Suprapubic skin (tissue), 4 donors: ENCODE measurements at regions not wholly inside any gene's neighbourhood (a gene's known extent, or its start where the extent isn't known, plus 50 kb on each side); places are given as distances from the start of the nearest gene placed in this dataset.

Experiments used
- DNase-seq, 2 donors: peaks; one replicate each; pipeline ENCODE4 v3.0.0-alpha.2; 2019; ENCODE audit warnings: low spot score in 2 of 2
- H3K27ac ChIP-seq: fragments of 200-600 bp; sonication (generic); one replicate; pipeline ENCODE4 v1.5.1; 2019
- H3K27me3 ChIP-seq: fragments of 200-600 bp; sonication (generic); one replicate; pipeline ENCODE4 v1.5.1; 2019
- H3K36me3 ChIP-seq: fragments of 200-600 bp; sonication (generic); one replicate; pipeline ENCODE4 v1.5.1; 2019
- H3K4me1 ChIP-seq: fragments of 200-600 bp; sonication (generic); one replicate; pipeline ENCODE4 v1.5.1; 2019
- H3K4me3 ChIP-seq: fragments of 200-600 bp; sonication (generic); one replicate; pipeline ENCODE4 v1.5.1; 2019; ENCODE audit warnings: mild to moderate bottlenecking
- H3K9me3 ChIP-seq: fragments of 200-600 bp; sonication (generic); one replicate; pipeline ENCODE4 v1.5.1; 2019
- CTCF ChIP-seq, 2 donors: fragments of 200-600 bp in 1 of 2; fragments of 450-650 bp in 1 of 2; sonication (generic) in 1 of 2; IDR thresholded peaks; one replicate each; pipeline ENCODE4 v1.5.1; 2016 to 2019; ENCODE audit warnings: antibody characterized with exemption in 2 of 2, mild to moderate bottlenecking in 1 of 2, moderate library complexity in 1 of 2
- EP300 ChIP-seq: sonication (generic); formaldehyde crosslinking; IDR thresholded peaks from one replicate; pipeline ENCODE4 v1.6.1; 2017; ENCODE audit warnings: antibody characterized with exemption
- POLR2A ChIP-seq, 2 donors: fragments of 450-650 bp; IDR thresholded peaks; one replicate each; pipeline ENCODE4 v1.6.1; 2017; ENCODE audit warnings: antibody characterized with exemption in 2 of 2, mild to moderate bottlenecking in 2 of 2, moderate library complexity in 2 of 2
- POLR2AphosphoS5 ChIP-seq, 3 donors: sonication (generic); formaldehyde crosslinking; IDR thresholded peaks; one replicate each; pipeline ENCODE4 v1.6.1; 2017; ENCODE audit warnings: antibody characterized with exemption in 3 of 3
- WGBS: methylation state at CpG from one replicate; pipeline ENCODE4 v1.1.5; 2018; 5-methylcytosine and 5-hydroxymethylcytosine counted together

GRCh38 chr1:8182034-8182761, 135.7 kb upstream of the SLC45A1 start:
- H3K4me3 ChIP-seq: no peak overlapping the region
- no peaks in the 10 kb centered on the region for H3K27me3 ChIP-seq
- 63% methylated on average over 12 of the region's 12 CpGs for WGBS
- no peaks in the 10 kb centered on the region for H3K36me3 ChIP-seq
- H3K27ac ChIP-seq: peak overlapping the region; percentile 76
- TF ChIP-seq POLR2A (IDR thresholded peaks at IDR 0.05) (no peak), EP300 (no peak), POLR2AphosphoS5 (IDR thresholded peaks at IDR 0.05) (no peak), CTCF (IDR thresholded peaks at IDR 0.05) (no peak)
- H3K9me3 ChIP-seq: peaks cover 11% of the 10 kb centered on the region
- peaks cover 11% of the 10 kb centered on the region for H3K4me1 ChIP-seq
- DNase-seq: no peak

- 97% methylated on average over 1 of the region's 1 CpG for WGBS
- H3K27me3 ChIP-seq: no peaks in the 10 kb centered on the region
- H3K9me3 ChIP-seq: peaks cover 11% of the 10 kb centered on the region
- TF ChIP-seq CTCF (IDR thresholded peaks at IDR 0.05) (no peak), EP300 (no peak), POLR2A (IDR thresholded peaks at IDR 0.05) (no peak), POLR2AphosphoS5 (IDR thresholded peaks at IDR 0.05) (no peak)
- no peak overlapping the region for H3K27ac ChIP-seq
- no peak overlapping the region for H3K4me3 ChIP-seq
- no peaks in the 10 kb centered on the region for H3K36me3 ChIP-seq
- no peak for DNase-seq
- H3K4me1 ChIP-seq: peaks cover 19% of the 10 kb centered on the region
Measured at GRCh38 chr1:8179132-8179793, 138.7 kb upstream of the SLC45A1 start.

DNA sequence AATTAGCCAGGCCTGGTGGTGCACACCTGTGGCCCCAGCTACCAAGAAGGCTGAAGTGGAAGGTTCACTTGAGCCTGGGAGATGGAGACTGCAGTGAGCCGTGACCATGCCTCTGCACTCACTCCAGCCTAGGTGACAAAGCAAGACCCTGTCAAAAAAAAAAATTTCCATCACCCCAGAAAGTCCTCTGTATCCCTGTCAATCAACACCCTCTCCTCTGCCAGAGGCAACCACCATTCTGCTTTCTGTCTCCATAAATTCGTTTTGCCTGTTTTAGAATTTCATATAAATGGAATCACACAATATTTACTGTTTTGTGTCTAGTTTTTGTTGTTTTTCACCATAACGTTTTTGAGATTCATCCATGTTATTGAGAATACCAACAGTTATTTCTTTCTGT, 141.6 kb upstream of the SLC45A1 start:
- no peaks in the 10 kb centered on the region for H3K27me3 ChIP-seq
- no peaks in the 10 kb centered on the region for H3K36me3 ChIP-seq
- H3K4me3 ChIP-seq: no peak overlapping the region
- WGBS: 80% methylated on average over 3 of the region's 3 CpGs
- no peak for DNase-seq
- TF ChIP-seq EP300 (no peak), CTCF (IDR thresholded peaks at IDR 0.05) (no peak), POLR2AphosphoS5 (IDR thresholded peaks at IDR 0.05) (no peak), POLR2A (IDR thresholded peaks at IDR 0.05) (no peak)
- peaks cover 17% of the 10 kb centered on the region for H3K4me1 ChIP-seq
- H3K27ac ChIP-seq: no peak overlapping the region
- peaks cover 11% of the 10 kb centered on the region for H3K9me3 ChIP-seq

- peaks cover 11% of the 10 kb centered on the region for H3K9me3 ChIP-seq
- H3K36me3 ChIP-seq: no peaks in the 10 kb centered on the region
- no peak for DNase-seq
- TF ChIP-seq CTCF (IDR thresholded peaks at IDR 0.05) (no peak), POLR2A (IDR thresholded peaks at IDR 0.05) (no peak)
- H3K4me1 ChIP-seq: peaks cover 26% of the 10 kb centered on the region
- WGBS: 28% methylated on average over 5 of the region's 5 CpGs
- H3K27me3 ChIP-seq: no peaks in the 10 kb centered on the region
- no peak overlapping the region for H3K4me3 ChIP-seq
- peak overlapping the region; percentile 75 for H3K27ac ChIP-seq
Measured at GRCh38 chr1:8174807-8175206, 143.1 kb upstream of the SLC45A1 start.

DNA sequence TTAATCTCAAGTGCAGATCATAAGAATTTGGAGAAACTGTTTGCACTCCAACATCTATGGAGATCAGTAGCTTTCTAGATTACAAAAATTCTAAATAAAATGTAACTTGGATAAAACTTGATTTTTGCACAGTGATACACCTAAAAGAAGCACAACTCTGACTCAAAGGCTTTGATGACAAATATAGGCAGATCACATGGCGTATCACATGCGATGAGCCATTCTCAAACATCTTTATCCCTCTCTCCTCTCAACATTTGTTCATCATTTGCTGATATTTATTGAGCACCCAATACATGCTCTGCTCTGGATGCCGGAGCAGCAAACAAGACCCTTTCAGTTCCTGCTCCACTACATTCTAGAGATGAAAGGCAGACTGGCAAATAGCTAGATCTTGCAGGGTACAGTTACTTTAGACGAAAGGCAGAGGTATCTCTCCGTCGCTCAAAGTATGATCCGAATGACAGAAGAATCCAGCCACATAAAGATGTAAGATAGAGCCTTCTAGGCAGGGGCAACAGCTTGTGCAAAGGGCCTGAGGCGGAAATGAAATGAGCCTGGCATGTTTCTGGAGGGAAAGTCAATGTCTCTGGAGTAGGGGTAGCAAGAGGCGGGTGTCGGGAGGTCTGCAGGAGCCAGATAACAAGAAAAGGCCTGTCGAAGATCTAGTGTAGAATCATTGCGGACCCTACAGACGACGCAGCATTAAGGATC, 145.8 kb upstream of the ERRFI1 start:
- Histone ChIP-seq H3K4me1 (peaks cover 37% of the 10 kb centered on the region), H3K27me3 (no peaks in the 10 kb centered on the region)

More for the DNA sequence above, 145.8 kb upstream of the ERRFI1 start:
- H3K9me3 ChIP-seq: no peaks in the 10 kb centered on the region
- H3K27ac ChIP-seq: no peak overlapping the region
- H3K4me3 ChIP-seq: no peak overlapping the region
- WGBS: 94% methylated on average over 14 of the region's 14 CpGs
- TF ChIP-seq POLR2A (IDR thresholded peaks at IDR 0.05) (no peak), EP300 (no peak), CTCF (IDR thresholded peaks at IDR 0.05) (no peak), POLR2AphosphoS5 (IDR thresholded peaks at IDR 0.05) (no peak)
- no peak for DNase-seq
- H3K36me3 ChIP-seq: no peaks in the 10 kb centered on the region
